A673 (cell line): ENCODE measurements at regions not wholly inside any gene's neighbourhood (a gene's known extent, or its start where the extent isn't known, plus 50 kb on each side); places are given as distances from the start of the nearest gene placed in this dataset.

Experiments
- BruUV-seq: library from RNA; stranded (reverse); fragments of 400-500 nt; replicated peaks from 2 replicates; lab custom pipeline; 2021; lab: Mats Ljungman, UMichigan
- CTCF ChIA-PET: fragments of 300-600 bp; sonication (Branson Sonifier 250); formaldehyde crosslinking; loops from one replicate; lab custom pipeline; 2022; ENCODE audit warnings: antibody characterized with exemption; lab: Charles Lee
- POLR2A ChIA-PET: fragments of 300-600 bp; sonication (Branson Sonifier 250); formaldehyde crosslinking; loops from one replicate; lab custom pipeline; 2022; ENCODE audit warnings: antibody characterized with exemption; ENCODE audit not compliant: low non-redundant PET; lab: Charles Lee
- DNase-seq: peaks from one replicate; pipeline ENCODE4 v3.0.0-alpha.2; 2015; ENCODE audit warnings: low spot score
- H3K27ac ChIP-seq: fragments of 200-600 bp; sonication (generic); 2 replicates; pipeline ENCODE4 v1.5.1; 2016; ENCODE audit warnings: mixed run types, low read depth, mild to moderate bottlenecking, mixed read lengths, antibody characterized with exemption, low read length; ENCODE audit not compliant: poor library complexity, severe bottlenecking
- H3K27me3 ChIP-seq: fragments of 200-600 bp; sonication (generic); replicated peaks from 2 replicates; pipeline ENCODE4 v1.6.1; 2017; ENCODE audit warnings: mixed run types, low read depth, mild to moderate bottlenecking, mixed read lengths, antibody characterized with exemption, low read length; ENCODE audit not compliant: insufficient read depth, poor library complexity
- H3K36me3 ChIP-seq: fragments of 200-600 bp; sonication (generic); 2 replicates; pipeline ENCODE4 v1.6.1; 2016; ENCODE audit warnings: mixed run types, mild to moderate bottlenecking, mixed read lengths, antibody characterized with exemption, low read length; ENCODE audit not compliant: insufficient read depth, poor library complexity, severe bottlenecking
- H3K4me1 ChIP-seq: fragments of 200-600 bp; sonication (generic); 2 replicates; pipeline ENCODE4 v1.6.1; 2017; ENCODE audit warnings: mixed run types, mild to moderate bottlenecking, mixed read lengths, antibody characterized with exemption, low read length; ENCODE audit not compliant: insufficient read depth, poor library complexity, severe bottlenecking
- H3K4me3 ChIP-seq: fragments of 200-600 bp; sonication (generic); 2 replicates; pipeline ENCODE4 v1.5.1; 2016; ENCODE audit warnings: low read depth, mixed run types, mild to moderate bottlenecking, mixed read lengths, low read length; ENCODE audit not compliant: poor library complexity, severe bottlenecking
- H3K9me3 ChIP-seq: fragments of 200-600 bp; sonication (generic); 2 replicates; pipeline ENCODE4 v1.6.1; 2016; ENCODE audit warnings: mixed run types, low read depth, mild to moderate bottlenecking, mixed read lengths, antibody characterized with exemption, low read length; ENCODE audit not compliant: poor library complexity, severe bottlenecking
- CTCF ChIP-seq: fragments of 300-800, 200-600 bp; sonication (generic); conservative IDR thresholded peaks from 2 replicates; pipeline ENCODE4 v1.5.1; 2017; ENCODE audit warnings: low read depth, mild to moderate bottlenecking, antibody characterized with exemption, low read length, moderate library complexity, mixed read lengths
- EZH2 ChIP-seq: fragments of 200-600 bp; sonication (generic); IDR thresholded peaks from 2 replicates; pipeline ENCODE4 v1.6.1; 2017; ENCODE audit warnings: borderline replicate concordance, low read depth, mild to moderate bottlenecking, mixed read lengths, antibody characterized with exemption, low read length; ENCODE audit not compliant: poor library complexity, severe bottlenecking
- intact Hi-C: fragments of 100-400 bp; cut with micrococcal nuclease; formaldehyde crosslinking; loops from one replicate; pipeline ENCODE4 v1.10.0; 2022; ENCODE audit not compliant: unreplicated experiment

GRCh38 chr14:84874436-84874835 is 655.5 kb upstream of the FLRT2 start:
- H3K27me3 ChIP-seq, result no peaks in the 10 kb centered on the region
- no peak for DNase-seq
- TF ChIP-seq EZH2 (no peak), CTCF (no peak)
- no TSS peak for BruUV-seq
- intact Hi-C loops, result no loop called here
- ChIA-PET POLR2A (no interaction called here), CTCF (no interaction called here)
- no peak overlapping the region for H3K27ac ChIP-seq
- no peaks in the 10 kb centered on the region for H3K4me1 ChIP-seq
- no peaks in the 10 kb centered on the region for H3K36me3 ChIP-seq
- no peaks in the 10 kb centered on the region for H3K9me3 ChIP-seq
- no peak overlapping the region for H3K4me3 ChIP-seq

- ChIA-PET CTCF (no interaction called here), POLR2A (no interaction called here)
- TF ChIP-seq EZH2 (no peak), CTCF (no peak)
- no peak for DNase-seq
- BruUV-seq, result no TSS peak
- no peaks in the 10 kb centered on the region for H3K36me3 ChIP-seq
- H3K4me1 ChIP-seq, result no peaks in the 10 kb centered on the region
- intact Hi-C loops, result no loop called here
- no peak overlapping the region for H3K27ac ChIP-seq
- H3K27me3 ChIP-seq, result no peaks in the 10 kb centered on the region
- no peaks in the 10 kb centered on the region for H3K9me3 ChIP-seq
- H3K4me3 ChIP-seq, result no peak overlapping the region
Measured at GRCh38 chr14:84877061-84877460, 652.9 kb upstream of the FLRT2 start.

- POLR2A ChIA-PET, result no interaction called here
- no peaks in the 10 kb centered on the region for H3K4me1 ChIP-seq
- no TSS peak for BruUV-seq
Measured at GRCh38 chr14:84882830-84883229, 647.1 kb upstream of the FLRT2 start.

More at GRCh38 chr14:84882830-84883229, 647.1 kb upstream of the FLRT2 start:
- no peaks in the 10 kb centered on the region for H3K27me3 ChIP-seq
- H3K4me3 ChIP-seq, result no peak overlapping the region
- intact Hi-C loops, result no loop called here
- H3K27ac ChIP-seq, result no peak overlapping the region
- peak; percentile 34 for DNase-seq
- no peak for TF ChIP-seq EZH2
- TF ChIP-seq CTCF, result no peak
- no peaks in the 10 kb centered on the region for H3K9me3 ChIP-seq
- H3K36me3 ChIP-seq, result no peaks in the 10 kb centered on the region
- CTCF ChIA-PET, result no interaction called here
